Ascending aorta (tissue), 2 donors: ENCODE measurements at regions not wholly inside any gene's neighbourhood (a gene's known extent, or its start where the extent isn't known, plus 50 kb on each side); places are given as distances from the start of the nearest gene placed in this dataset.

ENCODE experiments used
- DNase-seq, 2 donors: peaks; one replicate each; pipeline ENCODE4 v3.0.0-alpha.2; 2019; ENCODE audit warnings: low spot score in 2 of 2
- H3K27ac ChIP-seq, 2 donors: fragments of 200-600 bp; sonication (generic); one replicate each; pipeline ENCODE4 v1.5.1; 2016 to 2017; ENCODE audit warnings: mild to moderate bottlenecking in 1 of 2
- H3K27me3 ChIP-seq: fragments of 200-600 bp; sonication (generic); one replicate; pipeline ENCODE4 v1.5.1; 2017
- H3K36me3 ChIP-seq, 2 donors: fragments of 200-600 bp; sonication (generic); one replicate each; pipeline ENCODE4 v1.5.1; 2016
- H3K4me1 ChIP-seq, 2 donors: fragments of 200-600 bp; sonication (generic); one replicate each; pipeline ENCODE4 v1.5.1; 2016 to 2017; ENCODE audit warnings: mild to moderate bottlenecking in 1 of 2
- H3K4me3 ChIP-seq, 2 donors: fragments of 200-600 bp; sonication (generic); one replicate each; pipeline ENCODE4 v1.5.1; 2016 to 2017; ENCODE audit warnings: mild to moderate bottlenecking in 1 of 2
- H3K9me3 ChIP-seq, 2 donors: fragments of 200-600 bp; sonication (generic); one replicate each; pipeline ENCODE4 v1.5.1; 2016
- CTCF ChIP-seq, 3 experiments: fragments of 200-600 bp in 2 of 3; fragments of 450-650 bp in 1 of 3; sonication (generic) in 2 of 3; IDR thresholded peaks; one replicate each; pipeline ENCODE4 v1.5.1; 2016 to 2019; ENCODE audit warnings: antibody characterized with exemption in 3 of 3, mild to moderate bottlenecking in 1 of 3, moderate library complexity in 1 of 3
- intact Hi-C: fragments of 100-400 bp; cut with DNase I; formaldehyde crosslinking; loops from one replicate; pipeline ENCODE4 v1.15.1; 2023

- no peak overlapping the region for H3K4me3 ChIP-seq
- TF ChIP-seq CTCF (IDR thresholded peaks at IDR 0.05), result no peak
- H3K36me3 ChIP-seq, result no peaks in the 10 kb centered on the region
- DNase-seq, result no peak
- no peaks in the 10 kb centered on the region for H3K27me3 ChIP-seq
- H3K27ac ChIP-seq, result no peak overlapping the region
- intact Hi-C loops, result no loop called here
- H3K4me1 ChIP-seq, result no peaks in the 10 kb centered on the region
- no peaks in the 10 kb centered on the region for H3K9me3 ChIP-seq
Measured at GRCh38 chr12:13841358-13841757, 140.0 kb downstream of the GRIN2B start.

DNA sequence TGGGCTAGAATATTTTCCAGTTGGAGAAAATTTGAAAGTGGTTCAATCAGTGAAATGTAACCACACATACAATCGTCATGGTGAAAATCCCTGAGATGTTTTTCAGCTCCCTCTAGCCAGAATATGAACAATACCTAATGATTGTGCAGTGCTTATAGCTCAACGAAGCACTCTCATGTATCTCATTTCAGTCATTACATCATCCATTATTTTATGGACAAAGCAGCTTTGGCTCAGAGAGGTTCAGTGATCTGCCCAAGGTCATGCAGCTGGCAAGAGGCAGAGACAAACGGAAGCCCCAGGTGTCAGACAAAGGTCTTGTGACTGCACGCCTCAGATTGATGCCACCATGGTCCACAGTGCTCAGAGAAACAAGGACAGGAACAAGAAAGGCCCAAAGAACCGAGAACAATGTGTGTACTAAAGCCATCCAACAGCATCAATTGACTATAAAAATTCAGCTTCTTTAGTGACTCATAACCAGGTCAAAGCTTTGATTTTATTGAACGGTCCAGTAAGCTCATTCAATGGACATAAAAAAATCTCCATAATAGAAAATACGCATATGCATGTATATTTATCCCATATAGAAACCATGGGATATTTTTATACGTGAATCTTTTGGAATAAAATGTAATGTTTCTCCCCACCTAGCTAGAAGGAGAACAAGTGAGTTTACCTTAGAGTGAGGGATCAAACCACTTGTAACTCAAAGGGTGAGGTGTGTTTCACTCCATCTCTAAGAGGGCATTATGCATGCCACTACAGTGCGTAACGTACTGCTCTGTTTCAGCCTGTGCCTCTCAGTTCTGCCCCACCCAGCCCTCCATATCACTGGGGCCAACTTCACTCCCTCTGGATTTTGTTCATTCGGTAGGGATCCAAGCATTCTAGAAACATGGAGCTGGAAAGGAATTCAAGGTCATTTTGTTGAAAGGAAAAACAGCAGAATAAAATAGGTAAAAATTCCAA lies 141.8 kb downstream of the GRIN2B start:
- Histone ChIP-seq H3K27ac (no peak overlapping the region), H3K36me3 (no peaks in the 10 kb centered on the region), H3K27me3 (no peaks in the 10 kb centered on the region), H3K4me1 (no peaks in the 10 kb centered on the region), H3K4me3 (no peak overlapping the region), H3K9me3 (no peaks in the 10 kb centered on the region)
- intact Hi-C loops, result no loop called here
- DNase-seq, result no peak
- no peak for TF ChIP-seq CTCF (IDR thresholded peaks at IDR 0.05)

DNA sequence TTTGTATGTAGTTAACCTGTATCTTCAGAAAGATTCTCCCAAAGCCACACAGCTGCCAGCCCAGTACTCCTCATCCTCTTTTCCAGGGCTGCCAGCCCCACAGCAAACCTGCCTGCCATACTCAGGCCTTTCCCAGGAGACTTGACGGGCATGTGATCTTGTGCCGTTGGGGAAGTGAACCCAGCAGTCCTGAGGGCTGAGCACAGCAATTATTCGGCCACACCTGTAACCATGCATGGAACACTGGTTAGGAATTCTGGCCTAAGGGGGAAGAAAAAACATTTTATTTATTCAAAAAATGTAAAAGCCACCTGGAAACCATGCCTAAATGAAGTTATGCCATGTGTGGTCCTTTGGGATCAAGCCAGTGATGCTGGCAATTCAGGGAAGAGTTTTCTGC lies 145.3 kb downstream of the GRIN2B start:
- Histone ChIP-seq H3K27me3 (no peaks in the 10 kb centered on the region), H3K9me3 (no peaks in the 10 kb centered on the region), H3K4me1 (no peaks in the 10 kb centered on the region), H3K36me3 (no peaks in the 10 kb centered on the region), H3K27ac (no peak overlapping the region), H3K4me3 (no peak overlapping the region)
- TF ChIP-seq CTCF (IDR thresholded peaks at IDR 0.05), result no peak
- intact Hi-C loops, result no loop called here
- no peak for DNase-seq

DNA sequence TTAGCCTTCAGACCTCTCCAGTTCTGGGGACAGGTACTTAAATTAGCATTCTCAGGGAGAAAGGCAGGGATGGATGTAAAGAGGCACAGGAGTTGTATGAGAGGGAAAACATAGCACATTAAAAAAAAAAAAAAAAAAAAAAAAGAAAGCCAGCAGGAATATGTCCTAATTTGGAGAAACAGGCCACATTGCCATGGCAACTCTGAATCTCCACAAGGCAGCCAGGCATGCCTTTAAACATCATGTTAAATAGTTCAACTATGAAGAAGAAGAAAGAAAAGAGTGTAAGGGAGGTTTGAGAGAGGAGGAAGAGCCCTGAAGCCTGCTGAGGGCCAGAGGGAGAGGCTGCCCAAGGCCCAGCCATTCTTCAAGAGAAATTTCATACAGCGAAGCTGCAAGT lies 145.8 kb downstream of the GRIN2B start:
- no peak overlapping the region for H3K4me3 ChIP-seq
- DNase-seq, result no peak
- no peaks in the 10 kb centered on the region for H3K36me3 ChIP-seq
- H3K9me3 ChIP-seq, result no peaks in the 10 kb centered on the region
- no peak overlapping the region for H3K27ac ChIP-seq
- H3K27me3 ChIP-seq, result no peaks in the 10 kb centered on the region
- no peaks in the 10 kb centered on the region for H3K4me1 ChIP-seq
- intact Hi-C loops, result no loop called here
- no peak for TF ChIP-seq CTCF (IDR thresholded peaks at IDR 0.05)

DNA sequence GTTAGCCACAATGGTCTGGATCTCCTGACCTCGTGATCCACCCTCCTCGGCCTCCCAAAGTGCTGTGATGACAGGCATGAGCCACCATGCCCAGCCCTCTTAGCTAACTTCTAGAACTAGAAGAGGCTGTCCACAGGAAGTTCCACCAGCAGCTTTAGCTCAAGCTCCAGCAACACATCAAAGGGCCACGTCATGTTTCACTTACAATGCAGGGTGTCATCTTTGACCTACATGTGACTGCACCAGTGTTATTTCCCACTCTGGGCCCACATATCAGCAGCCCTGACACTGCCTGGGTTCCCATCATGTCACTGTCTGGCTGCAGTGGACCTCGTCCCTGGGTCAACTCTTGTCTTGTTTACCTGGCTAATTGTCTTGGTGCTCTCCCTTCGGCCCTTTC lies 147.2 kb downstream of the GRIN2B start:
- Histone ChIP-seq H3K4me1 (no peaks in the 10 kb centered on the region), H3K36me3 (no peaks in the 10 kb centered on the region), H3K9me3 (no peaks in the 10 kb centered on the region), H3K4me3 (no peak overlapping the region), H3K27me3 (no peaks in the 10 kb centered on the region), H3K27ac (no peak overlapping the region)
- no peak for TF ChIP-seq CTCF (IDR thresholded peaks at IDR 0.05)
- intact Hi-C loops, result no loop called here
- no peak for DNase-seq
